GM18517 (cell line): ENCODE measurements at regions not wholly inside any gene's neighbourhood (a gene's known extent, or its start where the extent isn't known, plus 50 kb on each side); places are given as distances from the start of the nearest gene placed in this dataset.

Source experiments
- ATAC-seq: cut with Tn5 transposase; IDR thresholded peaks from one replicate; pipeline ENCODE4 v1.9.1; 2021; ENCODE audit warnings: mild to moderate bottlenecking, moderate library complexity; ENCODE audit not compliant: unreplicated experiment

DNA sequence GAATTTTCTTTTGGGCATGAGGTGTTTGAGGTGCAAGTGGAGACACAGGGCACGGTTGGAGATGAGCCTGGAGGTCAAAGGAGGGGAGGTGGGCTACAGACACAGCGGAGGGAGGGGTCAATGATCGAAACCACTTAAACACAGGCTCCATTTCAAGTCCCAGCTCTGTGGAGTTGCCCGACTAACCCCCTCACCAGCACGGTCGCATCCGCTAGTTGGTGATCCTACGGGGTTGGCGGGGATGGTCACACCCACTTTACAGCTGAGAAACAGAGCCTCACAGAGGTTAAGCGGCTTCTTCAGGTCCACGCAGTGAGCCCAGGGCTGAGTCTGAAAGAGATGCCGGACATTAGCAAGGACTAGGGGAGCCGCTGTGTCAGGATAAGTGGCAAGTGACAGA lies 60.1 kb upstream of the RUNX3 start:
- no peak for ATAC-seq

DNA sequence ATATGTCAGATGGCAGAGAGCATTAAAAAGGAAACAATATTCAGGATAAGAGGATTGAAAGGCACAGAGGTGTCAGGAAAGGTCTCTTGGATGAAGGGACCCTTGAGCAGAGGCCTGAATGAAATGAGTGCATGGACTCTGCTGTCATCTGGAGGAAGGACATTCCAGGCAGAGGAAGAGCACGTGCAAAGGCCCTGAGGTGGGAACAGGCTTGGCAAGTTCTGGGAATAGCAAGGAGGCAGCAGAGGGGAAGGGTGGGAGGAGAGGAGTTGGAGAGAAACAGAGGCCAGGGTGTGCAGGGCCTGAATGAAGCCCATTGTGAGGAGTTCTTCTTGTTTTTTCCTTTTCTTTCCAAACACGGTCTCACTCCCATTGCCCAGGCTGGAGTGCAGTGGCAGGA lies 59.0 kb upstream of the RUNX3 start:
- ATAC-seq = no peak

DNA sequence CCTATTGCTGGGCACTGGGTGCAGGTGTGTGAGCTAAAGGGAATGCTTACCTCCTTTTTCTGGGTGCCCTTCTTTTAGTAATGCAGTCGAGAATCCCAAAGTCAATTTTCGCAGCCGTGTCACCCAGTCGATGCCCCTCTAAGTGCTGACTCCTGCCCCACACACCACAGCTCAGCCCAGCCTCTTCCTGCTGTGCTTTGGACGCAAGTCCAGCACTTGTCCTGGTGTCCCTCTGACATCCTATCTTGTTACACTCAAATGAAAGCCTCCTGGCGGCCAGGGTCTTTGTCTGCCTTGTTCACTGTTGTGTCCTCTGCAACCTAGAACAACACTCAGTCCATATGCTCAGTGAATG lies 58.5 kb upstream of the RUNX3 start:
- no peak for ATAC-seq

DNA sequence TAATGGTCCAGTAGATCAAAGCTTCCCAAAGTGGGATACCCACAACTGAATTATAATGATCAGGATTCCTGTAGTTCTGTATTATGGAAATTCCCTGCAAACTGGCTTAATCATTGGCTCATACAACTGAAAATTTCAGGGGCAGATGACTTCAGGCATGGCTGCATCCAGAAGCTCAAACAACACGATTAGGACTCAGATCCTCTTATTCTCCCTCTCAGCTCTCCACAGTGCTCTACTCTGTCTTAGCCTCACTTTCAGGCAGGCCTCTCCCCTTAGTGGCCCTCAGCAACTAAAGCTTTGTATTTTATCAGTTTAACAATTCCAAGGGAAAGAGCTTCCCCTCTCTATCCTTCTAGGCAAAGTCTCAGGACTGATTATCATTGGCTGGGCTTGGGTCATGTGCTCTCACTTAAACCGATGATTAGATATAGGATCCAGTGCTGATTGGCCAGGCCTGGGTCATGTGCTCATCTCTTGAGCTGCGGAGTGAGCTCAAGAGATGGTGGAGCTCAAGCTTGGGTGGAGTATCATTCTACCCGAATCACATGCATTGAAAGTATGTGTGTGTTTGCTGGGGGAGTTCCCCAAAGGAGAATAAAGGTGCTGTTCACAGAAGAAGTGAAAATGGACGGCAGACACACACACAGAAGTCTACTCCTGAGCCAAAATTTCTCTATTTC lies 57.9 kb upstream of the RUNX3 start:
- ATAC-seq = no peak

DNA sequence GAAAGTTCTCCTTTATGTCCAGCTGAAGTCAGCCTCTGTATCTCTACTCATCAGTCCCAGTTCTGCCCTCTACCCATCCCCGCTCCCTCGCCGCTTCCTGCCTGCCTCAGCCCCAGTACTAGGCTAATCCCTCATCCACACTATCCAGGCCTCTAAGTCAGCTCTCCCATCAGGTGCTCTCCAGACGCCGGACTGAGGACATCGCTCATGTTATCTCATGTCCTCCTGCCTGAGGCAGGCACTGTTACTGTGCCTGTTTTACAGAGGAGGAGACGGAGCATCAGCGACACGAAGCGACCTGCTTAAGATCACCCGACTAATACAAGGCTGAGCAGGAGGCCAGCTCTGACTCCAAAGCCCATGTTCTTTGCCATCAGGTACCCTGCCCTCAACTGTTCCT lies 57.3 kb upstream of the RUNX3 start:
- no peak for ATAC-seq

DNA sequence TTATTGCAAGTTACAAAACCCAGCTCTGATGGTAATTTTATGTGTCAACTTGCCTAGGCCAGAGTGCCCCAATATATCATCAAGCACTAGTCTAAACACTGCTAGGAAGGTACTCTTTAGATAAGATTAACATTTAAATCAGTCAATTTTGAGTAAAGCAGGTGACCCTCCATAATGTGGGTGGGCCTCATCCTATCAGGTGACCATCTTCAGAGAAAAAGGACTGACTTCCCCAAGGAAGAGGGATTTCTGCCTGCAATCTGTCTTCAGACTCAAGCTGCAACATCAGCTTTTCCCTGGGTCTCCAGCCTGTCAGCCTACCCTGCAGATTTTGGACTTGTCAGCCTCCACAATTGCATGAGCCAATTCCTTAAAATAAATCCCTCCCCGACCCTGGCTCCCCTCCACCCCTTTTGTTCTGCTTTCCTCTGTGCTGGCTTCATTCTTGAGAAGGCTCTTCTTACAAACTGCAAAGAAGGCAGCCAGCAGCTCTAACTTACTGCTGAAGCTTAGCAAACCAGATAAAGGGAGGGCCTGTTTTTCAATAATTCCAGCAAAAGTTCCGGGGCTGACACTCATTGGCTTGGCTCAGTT lies 56.4 kb upstream of the RUNX3 start:
- no peak for ATAC-seq

DNA sequence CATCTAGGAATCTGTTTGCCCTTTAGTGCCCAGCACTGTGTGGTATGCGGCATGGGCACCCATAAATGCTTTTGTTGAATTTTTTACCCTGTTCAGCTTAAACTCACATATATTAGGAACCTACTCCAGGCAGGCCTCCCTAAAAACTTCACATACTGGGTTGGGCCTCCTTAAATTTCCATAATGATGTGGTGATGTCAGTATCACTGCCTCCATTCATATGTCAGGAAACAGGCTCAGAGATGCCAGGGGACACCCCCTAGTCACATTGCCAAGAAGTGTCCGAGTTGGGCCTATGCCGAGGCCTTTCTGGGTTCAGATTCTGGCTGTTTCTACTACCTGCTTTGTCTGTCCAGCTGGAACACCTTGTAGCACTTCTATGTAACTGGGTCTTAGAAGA lies 55.7 kb upstream of the RUNX3 start:
- ATAC-seq = no peak

DNA sequence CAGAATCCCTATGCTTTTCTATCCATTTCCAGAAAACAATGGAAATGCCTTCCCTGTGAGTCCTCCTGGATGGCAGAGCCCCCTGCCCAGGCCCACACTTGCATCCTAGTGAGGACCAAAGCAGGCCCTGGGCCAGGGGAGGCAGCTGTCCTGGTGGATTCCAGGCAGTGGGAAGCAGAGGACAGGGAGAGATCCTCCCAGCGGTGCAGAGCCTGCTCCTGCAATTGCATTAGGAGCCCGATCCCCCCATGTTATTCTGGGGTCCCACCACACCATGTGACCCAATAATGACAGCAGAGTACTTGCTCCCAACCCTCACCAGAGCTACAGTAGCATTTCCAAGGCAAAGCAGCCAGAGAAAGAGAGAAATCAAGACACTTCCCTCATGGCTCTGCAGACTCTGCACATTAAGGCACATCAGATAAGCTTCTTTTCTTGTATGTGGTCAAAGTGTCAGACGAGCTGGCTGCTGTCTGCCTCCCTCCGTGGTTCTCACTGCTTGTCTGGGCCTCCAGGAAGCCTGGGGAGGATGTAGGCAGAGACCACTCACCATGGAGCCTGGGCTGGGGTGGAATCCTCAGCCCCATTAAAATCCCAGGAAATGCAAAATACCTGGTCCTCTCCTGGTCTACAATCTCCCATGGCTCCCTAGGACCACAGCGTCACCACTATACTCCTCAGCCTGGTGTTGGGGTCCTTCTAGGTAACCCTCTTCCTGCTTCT lies 54.9 kb upstream of the RUNX3 start:
- no peak for ATAC-seq

DNA sequence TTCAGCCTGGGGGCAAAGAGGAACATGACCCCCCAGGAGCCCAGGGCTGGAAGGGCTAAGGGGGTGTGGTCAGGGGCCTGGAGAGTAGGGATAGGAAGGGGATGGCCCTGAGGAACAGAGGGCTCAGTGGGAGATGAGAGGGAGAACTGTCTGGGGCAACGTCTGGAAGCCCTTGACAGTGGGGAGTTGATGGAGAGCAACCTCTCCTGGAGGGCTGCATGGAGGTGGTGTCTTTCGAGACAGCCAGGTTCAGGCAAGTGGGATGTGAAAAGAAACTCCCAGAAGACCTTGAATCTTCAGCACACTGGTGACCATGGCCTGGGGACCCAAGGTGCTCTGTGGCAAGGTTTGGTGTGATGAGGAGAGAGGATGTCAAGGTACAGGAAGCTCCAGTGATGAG lies 54.2 kb upstream of the RUNX3 start:
- no peak for ATAC-seq

DNA sequence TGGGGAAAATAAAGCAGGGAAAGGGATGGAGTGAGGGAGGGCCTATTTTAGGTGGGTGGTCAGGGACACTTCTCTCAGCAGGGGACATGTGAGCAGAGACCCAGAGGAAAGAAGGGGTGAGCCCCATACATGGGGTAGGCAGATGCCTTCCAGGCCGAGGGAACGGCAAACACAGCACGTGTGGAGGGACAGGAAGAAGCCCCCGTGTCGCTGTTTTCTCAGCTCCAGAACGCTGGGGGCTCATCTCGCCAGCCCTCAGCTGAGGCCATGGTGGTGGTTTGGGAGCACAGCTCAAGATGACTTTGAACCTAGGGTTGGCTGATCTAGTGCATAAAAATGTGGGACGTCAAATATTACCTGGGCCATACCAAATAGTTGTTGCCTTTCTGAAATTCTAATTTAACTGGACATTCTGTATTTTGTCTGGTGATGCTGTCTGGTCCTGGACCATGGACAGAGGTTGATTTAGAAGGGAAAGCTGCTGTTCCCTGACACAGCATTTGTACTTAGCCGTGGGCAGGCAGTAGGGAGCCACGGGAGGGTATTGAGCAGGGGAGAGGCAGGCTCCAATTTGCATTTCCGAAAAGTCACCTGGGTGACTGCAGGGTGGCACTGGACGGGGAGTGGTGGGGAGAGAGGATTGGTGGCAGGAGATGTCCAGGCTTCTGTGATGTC lies 53.1 kb upstream of the RUNX3 start:
- no peak for ATAC-seq

DNA sequence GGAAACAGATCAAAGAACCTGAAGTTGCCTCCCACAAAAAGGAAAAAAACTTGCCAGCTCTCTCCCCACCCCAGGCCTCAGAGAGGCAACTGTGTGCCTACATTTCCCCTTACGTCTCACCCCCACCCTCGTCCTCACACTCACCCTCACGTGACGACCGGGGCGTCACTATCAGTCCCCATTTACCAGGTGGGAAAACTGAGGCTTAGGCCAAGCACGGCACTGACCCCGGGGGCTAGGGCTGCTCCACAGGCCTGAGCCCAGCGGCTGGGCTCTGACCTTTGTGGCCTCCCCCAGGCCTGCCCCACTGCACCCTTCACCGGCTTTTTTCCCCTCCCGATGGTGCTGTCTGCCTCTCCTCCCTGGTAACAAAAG lies 51.5 kb upstream of the RUNX3 start:
- no peak for ATAC-seq

DNA sequence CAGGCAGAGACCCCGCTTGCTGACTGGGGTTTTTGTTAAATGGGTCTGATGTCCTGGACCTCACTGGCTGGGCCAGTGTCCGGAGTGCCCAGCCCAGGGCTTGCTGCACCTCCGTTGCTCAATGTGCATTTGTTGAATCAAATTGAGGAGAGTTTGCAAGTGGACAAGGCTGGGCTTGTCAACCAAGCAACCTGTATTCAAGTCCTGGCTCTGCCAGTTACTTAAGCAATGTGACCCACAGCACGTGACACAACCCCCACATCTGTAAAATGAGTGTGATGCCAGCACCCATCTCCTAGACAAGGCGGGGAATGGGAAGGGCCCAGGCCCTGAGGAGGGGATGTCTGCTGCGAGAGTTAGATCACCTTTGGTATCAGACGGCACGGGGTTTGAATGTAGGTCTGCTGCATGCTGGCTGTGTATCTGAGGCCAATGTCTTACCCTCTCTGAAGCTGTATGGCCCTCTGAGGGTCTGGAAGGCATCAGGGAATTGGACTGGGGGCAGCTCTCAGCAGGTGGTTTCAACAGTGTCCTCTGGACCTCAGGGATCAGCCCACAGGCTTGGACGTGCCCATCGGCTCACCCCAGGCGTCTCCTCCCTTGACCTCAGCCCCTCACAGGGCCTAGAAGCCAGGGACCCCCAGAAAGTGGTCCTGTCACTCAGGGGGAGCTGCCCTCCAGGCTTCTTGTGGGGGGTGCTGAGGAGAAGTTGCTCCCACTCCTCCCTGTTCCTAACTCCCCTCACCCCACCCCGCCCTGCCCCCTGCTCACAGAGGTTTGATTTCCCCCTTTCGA lies 51.0 kb upstream of the RUNX3 start:
- no peak for ATAC-seq
